GM23338 (cell line): ENCODE measurements at regions not wholly inside any gene's neighbourhood (a gene's known extent, or its start where the extent isn't known, plus 50 kb on each side); places are given as distances from the start of the nearest gene placed in this dataset.

Source experiments
- ATAC-seq: fragments of 200-7000 bp; cut with Tn5 transposase; 3 replicates; pipeline ENCODE4 v1.9.1; 2020
- DNase-seq: peaks from one replicate; pipeline ENCODE4 v3.0.0-alpha.2; 2015; ENCODE audit warnings: low spot score
- H2AFZ ChIP-seq: fragments of 200-600 bp; sonication (generic); 2 replicates; pipeline ENCODE4 v1.8.0; 2016; ENCODE audit warnings: antibody characterized with exemption, mild to moderate bottlenecking, moderate library complexity
- H3F3A ChIP-seq: fragments of 200-600 bp; sonication (generic); replicated peaks from 2 replicates; pipeline ENCODE4 v1.8.0; 2017; ENCODE audit warnings: antibody characterized with exemption, mixed run types, low read depth
- H3K27ac ChIP-seq: fragments of 200-600 bp; sonication (generic); 2 replicates; pipeline ENCODE4 v1.6.1; 2016; ENCODE audit warnings: low read depth
- H3K27me3 ChIP-seq: fragments of 200-600 bp; sonication (generic); 2 replicates; pipeline ENCODE4 v1.8.0; 2016; ENCODE audit warnings: mild to moderate bottlenecking, mixed run types, moderate library complexity; ENCODE audit not compliant: insufficient read depth
- H3K36me3 ChIP-seq: fragments of 200-600 bp; sonication (generic); 2 replicates; pipeline ENCODE4 v1.8.0; 2016; ENCODE audit warnings: mild to moderate bottlenecking; ENCODE audit not compliant: insufficient read depth
- H3K4me1 ChIP-seq: fragments of 200-600 bp; sonication (generic); 2 replicates; pipeline ENCODE4 v1.8.0; 2016; ENCODE audit warnings: mild to moderate bottlenecking, moderate library complexity; ENCODE audit not compliant: insufficient read depth
- H3K4me2 ChIP-seq: fragments of 200-600 bp; sonication (generic); 2 replicates; pipeline ENCODE4 v1.7.1; 2017; ENCODE audit warnings: mixed run types
- H3K4me3 ChIP-seq: fragments of 200-600 bp; sonication (generic); 2 replicates; pipeline ENCODE4 v1.6.1; 2016; ENCODE audit warnings: mixed run types
- H3K79me2 ChIP-seq: fragments of 200-600 bp; sonication (generic); replicated peaks from 2 replicates; pipeline ENCODE4 v1.8.0; 2017; ENCODE audit warnings: mild to moderate bottlenecking; ENCODE audit not compliant: insufficient read depth
- H3K9me2 ChIP-seq: fragments of 200-600 bp; sonication (generic); 2 replicates; pipeline ENCODE4 v1.8.0; 2017; ENCODE audit not compliant: insufficient read depth
- H4K20me1 ChIP-seq: fragments of 200-600 bp; sonication (generic); replicated peaks from 2 replicates; pipeline ENCODE4 v1.8.0; 2017; ENCODE audit warnings: mild to moderate bottlenecking; ENCODE audit not compliant: insufficient read depth
- H3K27ac Mint-ChIP-seq: 2 replicates; pipeline ENCODE4 v1.8.0; 2020; ENCODE audit warnings: inconsistent platforms, mild to moderate bottlenecking, moderate library complexity, mixed read lengths
- H3K27me3 Mint-ChIP-seq: 3 replicates; pipeline ENCODE4 v1.8.0; 2022; ENCODE audit warnings: low read depth, mild to moderate bottlenecking, moderate library complexity, mixed read lengths, inconsistent platforms; ENCODE audit not compliant: insufficient read depth, poor library complexity
- H3K36me3 Mint-ChIP-seq: 3 replicates; pipeline ENCODE4 v1.8.0; 2021; ENCODE audit warnings: low read depth, mild to moderate bottlenecking, inconsistent platforms, moderate library complexity, mixed read lengths
- H3K4me1 Mint-ChIP-seq: 3 replicates; pipeline ENCODE4 v1.8.0; 2020; ENCODE audit warnings: mild to moderate bottlenecking, inconsistent platforms, mixed read lengths
- H3K4me3 Mint-ChIP-seq: 3 replicates; pipeline ENCODE4 v1.8.0; 2021; ENCODE audit warnings: moderate library complexity, mild to moderate bottlenecking, inconsistent platforms, mixed read lengths
- H3K9me3 Mint-ChIP-seq: 3 replicates; pipeline ENCODE4 v1.8.0; 2020; ENCODE audit warnings: moderate library complexity, mild to moderate bottlenecking, inconsistent platforms, mixed read lengths
- CTCF ChIP-seq, 2 experiments: fragments of 200-600 bp in 1 of 2; sonication (generic) in 1 of 2; conservative IDR thresholded peaks; 2 replicates each; pipeline versions ENCODE4 v1.5.1 to v1.6.1; 2016 to 2017; ENCODE audit warnings: antibody characterized with exemption in 2 of 2, low read depth in 2 of 2, mild to moderate bottlenecking in 2 of 2, moderate library complexity in 1 of 2
- ETS1 ChIP-seq: IDR thresholded peaks from 2 replicates; pipeline ENCODE4 v1.6.1; 2016; ENCODE audit warnings: antibody characterized with exemption
- EZH2 ChIP-seq: fragments of 200-600 bp; sonication (generic); IDR thresholded peaks from one replicate; pipeline ENCODE4 v1.8.0; 2017; ENCODE audit warnings: antibody characterized with exemption, mild to moderate bottlenecking, low read depth; ENCODE audit not compliant: unreplicated experiment
- EZH2phosphoT487 ChIP-seq: fragments of 200-600 bp; sonication (generic); IDR thresholded peaks from one replicate; pipeline ENCODE4 v1.8.1; 2018; ENCODE audit warnings: antibody characterized with exemption; ENCODE audit not compliant: unreplicated experiment
- POLR2AphosphoS5 ChIP-seq: IDR thresholded peaks from 2 replicates; pipeline ENCODE4 v1.6.1; 2016; ENCODE audit warnings: antibody characterized with exemption, low read depth
- STAT1 ChIP-seq: IDR thresholded peaks from one replicate; pipeline ENCODE4 v1.6.1; 2016; ENCODE audit warnings: antibody characterized with exemption; ENCODE audit not compliant: unreplicated experiment
- ZNF331 ChIP-seq: fragments of 250-450 bp; sonication (Bioruptor Pico); IDR thresholded peaks from 2 replicates; pipeline ENCODE4 v1.5.0; 2020; ENCODE audit warnings: low read depth, mild to moderate bottlenecking, moderate library complexity
- ZNF462 ChIP-seq: fragments of 250-450 bp; sonication (Bioruptor Pico); IDR thresholded peaks from 2 replicates; pipeline ENCODE4 v1.5.0; 2020; ENCODE audit warnings: mild to moderate bottlenecking, moderate library complexity

- Histone ChIP-seq H3K36me3 (no peaks in the 10 kb centered on the region), H3K27me3 (no peaks in the 10 kb centered on the region), H3K79me2 (no peaks in the 10 kb centered on the region), H3F3A (no peaks in the 10 kb centered on the region), H3K27ac (no peak overlapping the region), H3K4me3 (no peak overlapping the region), H3K4me1 (0 out of 2 replicates have a peak, but pooled peaks cover 4% of the 10 kb centered on the region), H3K9me2 (0 out of 2 replicates have a peak, but pooled peaks cover 6% of the 10 kb centered on the region), H2AFZ (peak overlapping the region; percentile 54), H3K4me2 (no peak overlapping the region), H4K20me1 (no peaks in the 10 kb centered on the region)
- DNase-seq (peak; percentile 43), ATAC-seq (peak; percentile 63)
- Mint-ChIP-seq H3K4me3 (no peak overlapping the region), H3K36me3 (no peaks in the 10 kb centered on the region), H3K9me3 (no peaks in the 10 kb centered on the region), H3K4me1 (peaks cover 10% of the 10 kb centered on the region), H3K27me3 (peaks cover 4% of the 10 kb centered on the region), H3K27ac (no peak overlapping the region)
- TF ChIP-seq STAT1 (no peak), CTCF (conservative IDR thresholded peaks at IDR 0.05; ENCODE audit: low read depth in 2 of 2) (peak in 1 of 2 experiments; percentile 23; a peak in 1 of 4 replicates)
These were observed 463.3 kb upstream of the DMAC1 start for GRCh38 chr9:8262625-8263622.

- peaks cover 4% of the 10 kb centered on the region for H3K27me3 Mint-ChIP-seq
- H3K4me3 ChIP-seq: no peak overlapping the region
- no peak overlapping the region for H3K4me3 Mint-ChIP-seq
- H3K4me1 Mint-ChIP-seq: peaks cover 10% of the 10 kb centered on the region
- no peak for ATAC-seq
- no peak for DNase-seq
- H3K4me2 ChIP-seq: no peak overlapping the region
- no peak overlapping the region for H3K27ac Mint-ChIP-seq
- no peak overlapping the region for H2AFZ ChIP-seq
- H3K27me3 ChIP-seq: no peaks in the 10 kb centered on the region
- H3K4me1 ChIP-seq: 0 out of 2 replicates have a peak, but pooled peaks cover 4% of the 10 kb centered on the region
- H3K36me3 ChIP-seq: no peaks in the 10 kb centered on the region
- H3K27ac ChIP-seq: no peak overlapping the region
- 0 out of 2 replicates have a peak, but pooled peaks cover 6% of the 10 kb centered on the region for H3K9me2 ChIP-seq
- no peaks in the 10 kb centered on the region for H3K9me3 Mint-ChIP-seq
- H4K20me1 ChIP-seq: no peaks in the 10 kb centered on the region
- no peaks in the 10 kb centered on the region for H3F3A ChIP-seq
- no peaks in the 10 kb centered on the region for H3K36me3 Mint-ChIP-seq
- no peaks in the 10 kb centered on the region for H3K79me2 ChIP-seq
- no peak for TF ChIP-seq POLR2AphosphoS5
- no peak for TF ChIP-seq EZH2
- no peak for TF ChIP-seq EZH2phosphoT487
- no peak for TF ChIP-seq ZNF331 (CRISPR knock-in tag)
- no peak for TF ChIP-seq CTCF (conservative IDR thresholded peaks at IDR 0.05; ENCODE audit: low read depth in 2 of 2)
- TF ChIP-seq ETS1: no peak
- no peak for TF ChIP-seq ZNF462 (CRISPR knock-in tag)
These were observed 462.2 kb upstream of the DMAC1 start for GRCh38 chr9:8261737-8262136.
